ENCODE measurements at regions not wholly inside any gene's neighbourhood (a gene's known extent, or its start where the extent isn't known, plus 50 kb on each side); places are given as distances from the start of the nearest gene placed in this dataset.

GRCh38 chr2:13019781-13020180, 303.0 kb downstream of the TRIB2 start:
- DNase-seq = no peak

- no peak for DNase-seq
These were observed 303.7 kb downstream of the TRIB2 start for GRCh38 chr2:13020469-13020868.

- DNase-seq = no peak
These were observed 304.8 kb downstream of the TRIB2 start for GRCh38 chr2:13021470-13021957.

GRCh38 chr2:13030606-13031005, 313.9 kb downstream of the TRIB2 start:
- no peak for DNase-seq

GRCh38 chr2:13034861-13035260, 318.1 kb downstream of the TRIB2 start:
- DNase-seq = no peak

GRCh38 chr2:13035866-13036265, 319.1 kb downstream of the TRIB2 start:
- DNase-seq = no peak

GRCh38 chr2:13040043-13040442, 323.3 kb downstream of the TRIB2 start:
- no peak for DNase-seq

- no peak for DNase-seq
These were observed 329.9 kb downstream of the TRIB2 start for GRCh38 chr2:13046557-13047165.

GRCh38 chr2:13050764-13051163, 334.0 kb downstream of the TRIB2 start:
- DNase-seq = no peak

GRCh38 chr2:13052547-13052946, 335.8 kb downstream of the TRIB2 start:
- no peak for DNase-seq

- no peak for DNase-seq
These were observed 339.6 kb downstream of the TRIB2 start for GRCh38 chr2:13056259-13056843.

- DNase-seq = no peak
These were observed 340.9 kb downstream of the TRIB2 start for GRCh38 chr2:13057671-13058070.

- DNase-seq = no peak
These were observed 349.9 kb downstream of the TRIB2 start for GRCh38 chr2:13066676-13067075.

GRCh38 chr2:13067508-13067907, 350.8 kb downstream of the TRIB2 start:
- DNase-seq = no peak

- no peak for DNase-seq
These were observed 373.2 kb downstream of the TRIB2 start for GRCh38 chr2:13089971-13090370.

GRCh38 chr2:13091455-13091854, 374.7 kb downstream of the TRIB2 start:
- no peak for DNase-seq

- DNase-seq = no peak
These were observed 375.2 kb downstream of the TRIB2 start for GRCh38 chr2:13091861-13092378.

GRCh38 chr2:13093416-13093991, 376.8 kb downstream of the TRIB2 start:
- DNase-seq = no peak

GRCh38 chr2:13102397-13103063, 385.8 kb downstream of the TRIB2 start:
- DNase-seq = no peak

- DNase-seq = no peak
These were observed 386.4 kb downstream of the TRIB2 start for GRCh38 chr2:13103151-13103550.

GRCh38 chr2:13103778-13104493, 387.2 kb downstream of the TRIB2 start:
- DNase-seq = no peak

- DNase-seq = no peak
These were observed 388.0 kb downstream of the TRIB2 start for GRCh38 chr2:13104723-13105122.

- no peak for DNase-seq
These were observed 389.6 kb downstream of the TRIB2 start for GRCh38 chr2:13106302-13106701.

Measured in stimulated activated CD4-positive, alpha-beta T cell treated with anti-CD3 and anti-CD28 coated beads, Interleukin-4, amount 100 ng/mL, for 24 hours (primary cell).